ENCODE measurements at regions not wholly inside any gene's neighbourhood (a gene's known extent, or its start where the extent isn't known, plus 50 kb on each side); places are given as distances from the start of the nearest gene placed in this dataset.

DNA sequence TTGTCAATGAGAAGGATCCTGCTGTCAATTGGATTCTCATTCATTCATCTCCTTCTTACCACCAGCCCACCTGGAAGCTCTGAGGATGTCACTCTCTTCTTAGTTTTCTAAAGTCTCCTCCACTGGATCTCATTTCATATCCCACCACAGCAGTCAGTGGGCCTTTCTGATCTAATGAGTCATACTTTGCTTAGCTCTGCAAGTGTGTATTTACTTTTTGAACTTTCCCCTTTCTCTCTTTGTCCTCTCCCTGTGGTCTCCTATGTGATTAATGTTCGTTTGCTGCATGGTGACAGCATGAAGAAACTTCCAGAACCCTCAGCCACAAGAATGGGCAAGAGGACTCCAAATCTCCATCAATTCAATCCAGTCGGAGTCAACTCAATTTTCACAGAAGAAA lies 63.6 kb upstream of the SYNDIG1 start:
- TF ChIP-seq, protein P1, sequence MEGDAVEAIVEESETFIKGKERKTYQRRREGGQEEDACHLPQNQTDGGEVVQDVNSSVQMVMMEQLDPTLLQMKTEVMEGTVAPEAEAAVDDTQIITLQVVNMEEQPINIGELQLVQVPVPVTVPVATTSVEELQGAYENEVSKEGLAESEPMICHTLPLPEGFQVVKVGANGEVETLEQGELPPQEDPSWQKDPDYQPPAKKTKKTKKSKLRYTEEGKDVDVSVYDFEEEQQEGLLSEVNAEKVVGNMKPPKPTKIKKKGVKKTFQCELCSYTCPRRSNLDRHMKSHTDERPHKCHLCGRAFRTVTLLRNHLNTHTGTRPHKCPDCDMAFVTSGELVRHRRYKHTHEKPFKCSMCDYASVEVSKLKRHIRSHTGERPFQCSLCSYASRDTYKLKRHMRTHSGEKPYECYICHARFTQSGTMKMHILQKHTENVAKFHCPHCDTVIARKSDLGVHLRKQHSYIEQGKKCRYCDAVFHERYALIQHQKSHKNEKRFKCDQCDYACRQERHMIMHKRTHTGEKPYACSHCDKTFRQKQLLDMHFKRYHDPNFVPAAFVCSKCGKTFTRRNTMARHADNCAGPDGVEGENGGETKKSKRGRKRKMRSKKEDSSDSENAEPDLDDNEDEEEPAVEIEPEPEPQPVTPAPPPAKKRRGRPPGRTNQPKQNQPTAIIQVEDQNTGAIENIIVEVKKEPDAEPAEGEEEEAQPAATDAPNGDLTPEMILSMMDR (conservative IDR thresholded peaks at IDR 0.05) = no peak
- no peak overlapping the region for H3K27ac ChIP-seq

DNA sequence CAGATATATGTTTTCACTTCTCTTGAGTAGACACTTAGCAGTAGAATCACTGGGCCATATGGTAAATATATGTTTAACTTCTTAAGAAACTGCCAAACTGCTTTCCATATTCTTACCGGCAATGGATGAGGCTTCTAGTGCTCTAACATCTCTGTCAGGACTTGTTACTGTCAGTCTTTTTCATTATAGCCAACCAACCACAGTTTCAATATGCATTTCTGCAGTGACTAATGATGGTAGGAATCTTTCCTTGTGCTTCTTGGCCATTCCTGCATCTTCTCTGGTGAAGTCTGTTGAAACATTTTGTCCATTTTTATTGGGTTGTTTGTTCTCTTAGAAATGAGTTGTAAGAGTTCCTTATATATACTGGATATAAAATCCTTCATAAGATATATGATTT lies 66.0 kb upstream of the SYNDIG1 start:
- no peak overlapping the region for H3K27ac ChIP-seq
- TF ChIP-seq, protein P1 (conservative IDR thresholded peaks at IDR 0.05) = no peak

DNA sequence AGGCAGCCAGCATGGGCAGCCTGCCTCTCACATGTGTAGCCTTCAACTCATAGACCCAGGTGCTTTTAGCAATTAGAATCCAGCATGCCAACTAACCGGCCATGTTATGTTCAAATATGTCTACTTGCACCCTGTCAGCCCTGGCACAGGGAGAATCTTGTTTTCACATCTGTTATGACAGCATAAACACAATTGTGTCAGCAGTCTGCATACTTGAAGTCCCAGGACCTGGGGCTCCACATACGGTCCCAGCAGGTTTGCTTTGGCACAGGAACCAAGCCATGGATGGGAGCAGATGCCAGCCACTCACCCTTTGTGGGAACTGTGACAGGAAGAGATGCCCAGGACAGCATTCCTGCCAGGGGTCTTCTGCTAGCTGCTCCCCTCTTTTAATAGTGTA lies 67.2 kb upstream of the SYNDIG1 start:
- TF ChIP-seq, protein P1 (conservative IDR thresholded peaks at IDR 0.05) = no peak

DNA sequence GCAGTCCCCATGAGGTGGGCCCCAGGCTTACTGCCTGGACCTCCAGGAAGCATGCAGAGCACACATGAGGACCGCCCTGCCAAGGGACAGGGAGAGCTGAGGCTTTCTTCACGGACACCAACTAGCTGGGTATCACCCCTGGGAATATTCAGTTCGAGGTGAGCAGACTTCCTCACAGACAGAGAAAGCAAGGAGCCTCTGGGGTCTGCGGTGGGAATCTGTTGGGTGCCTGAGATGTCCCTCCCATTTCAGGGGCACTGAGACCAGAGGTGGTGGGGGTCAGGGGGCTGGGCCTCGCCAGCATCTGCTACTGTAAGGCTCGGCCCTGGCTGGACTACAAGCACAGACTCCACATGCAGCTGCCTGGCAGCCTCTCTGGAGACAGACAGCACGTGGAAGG lies 74.3 kb upstream of the SYNDIG1 start:
- TF ChIP-seq, protein P1 (conservative IDR thresholded peaks at IDR 0.05) = no peak
- no peak overlapping the region for H3K27ac ChIP-seq

More for the DNA sequence above, 67.2 kb upstream of the SYNDIG1 start:
- H3K27ac ChIP-seq = no peak overlapping the region

DNA sequence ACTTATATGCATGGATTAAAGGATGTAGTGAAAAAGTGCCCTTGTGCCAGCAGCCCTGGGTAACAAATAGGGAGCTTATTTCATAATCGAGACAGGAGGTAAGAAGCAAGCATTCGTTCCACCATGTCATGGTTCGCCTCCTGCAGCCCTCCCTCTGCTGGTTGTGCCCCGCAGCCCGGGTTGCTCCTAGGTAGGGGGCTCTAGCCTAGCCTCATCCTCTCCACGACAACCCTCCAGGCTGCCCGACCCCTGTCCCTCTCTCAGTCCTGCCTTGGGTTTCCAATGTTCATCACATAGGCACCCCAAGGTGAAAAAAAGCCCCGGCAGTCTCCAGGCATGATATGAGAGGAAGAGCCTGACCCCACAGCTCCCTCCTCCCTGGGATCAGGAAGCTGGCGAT lies 75.5 kb upstream of the SYNDIG1 start:
- H3K27ac ChIP-seq = no peak overlapping the region
- TF ChIP-seq, protein P1 (conservative IDR thresholded peaks at IDR 0.05) = no peak

DNA sequence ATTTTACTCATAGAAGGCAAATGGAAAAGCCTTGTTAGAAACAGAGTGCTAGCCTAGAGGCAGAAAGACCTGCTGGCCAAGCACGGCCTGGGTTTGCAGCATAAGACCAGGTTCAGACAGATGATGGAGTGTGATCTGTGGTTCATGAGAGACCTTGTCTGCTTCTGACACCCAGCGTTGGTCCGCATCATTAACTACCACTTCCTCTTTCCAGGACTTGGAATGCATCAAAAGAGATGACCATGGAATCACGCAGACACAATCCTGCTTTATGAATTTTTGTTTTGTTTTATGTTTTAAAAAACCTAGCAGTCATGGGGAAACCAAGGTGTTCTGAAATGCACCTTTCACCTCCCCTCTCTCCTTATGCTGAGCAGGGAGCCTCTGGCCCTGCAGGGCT lies 76.8 kb upstream of the SYNDIG1 start:
- H3K27ac ChIP-seq = no peak overlapping the region
- TF ChIP-seq, protein P1 (conservative IDR thresholded peaks at IDR 0.05) = no peak

DNA sequence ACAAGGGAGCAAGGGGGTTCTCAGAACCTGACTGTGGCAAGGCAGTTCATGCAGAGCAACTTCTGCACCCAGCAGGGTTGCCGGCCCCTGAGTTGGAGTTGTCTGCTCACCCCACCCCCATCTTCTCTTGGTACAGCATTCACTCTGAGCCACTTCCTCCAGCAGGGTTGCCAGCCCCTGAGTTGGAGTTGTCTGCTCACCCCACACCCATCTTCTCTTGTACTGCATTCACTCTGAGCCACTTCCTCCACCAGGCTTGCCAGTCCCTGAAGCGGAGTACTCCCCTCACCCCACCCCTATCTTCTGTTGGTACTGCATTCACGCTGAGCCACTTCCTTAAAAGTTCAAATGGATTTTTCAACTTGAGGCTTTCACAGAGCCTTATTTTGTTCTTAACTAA lies 79.7 kb upstream of the SYNDIG1 start:
- TF ChIP-seq, protein P1 (conservative IDR thresholded peaks at IDR 0.05) = no peak
- no peak overlapping the region for H3K27ac ChIP-seq

Measured in VCaP (cell line).